Fibroblast of skin of right biceps (primary cell): ENCODE measurements at regions not wholly inside any gene's neighbourhood (a gene's known extent, or its start where the extent isn't known, plus 50 kb on each side); places are given as distances from the start of the nearest gene placed in this dataset.

ENCODE experiments used
- DNase-seq: peaks from one replicate; pipeline ENCODE4 v3.0.0-alpha.2; 2013

GRCh38 chr1:239322369-239322768 lies 64.0 kb upstream of the CHRM3 start:
- no peak for DNase-seq

- no peak for DNase-seq
These were observed 64.5 kb upstream of the CHRM3 start for GRCh38 chr1:239321877-239322276.

- DNase-seq, result no peak
These were observed 68.4 kb upstream of the CHRM3 start for GRCh38 chr1:239317948-239318347.

GRCh38 chr1:239315631-239316217 lies 70.6 kb upstream of the CHRM3 start:
- no peak for DNase-seq

GRCh38 chr1:239311331-239311730 lies 75.0 kb upstream of the CHRM3 start:
- no peak for DNase-seq

- peak; percentile 36 for DNase-seq
These were observed 77.6 kb upstream of the CHRM3 start for GRCh38 chr1:239308701-239309333.

GRCh38 chr1:239307886-239308285 lies 78.5 kb upstream of the CHRM3 start:
- DNase-seq, result no peak

- DNase-seq, result no peak
These were observed 79.9 kb upstream of the CHRM3 start for GRCh38 chr1:239306426-239306825.

- DNase-seq, result no peak
These were observed 83.1 kb upstream of the CHRM3 start for GRCh38 chr1:239303289-239303688.

- DNase-seq, result no peak
These were observed 83.7 kb upstream of the CHRM3 start for GRCh38 chr1:239302696-239303095.

GRCh38 chr1:239301251-239301650 lies 85.1 kb upstream of the CHRM3 start:
- DNase-seq, result no peak

- no peak for DNase-seq
These were observed 88.5 kb upstream of the CHRM3 start for GRCh38 chr1:239297910-239298309.

- DNase-seq, result no peak
These were observed 92.8 kb upstream of the CHRM3 start for GRCh38 chr1:239293350-239294110.

GRCh38 chr1:239288820-239289554 lies 97.4 kb upstream of the CHRM3 start:
- DNase-seq, result peak; percentile 61

- no peak for DNase-seq
These were observed 99.1 kb upstream of the CHRM3 start for GRCh38 chr1:239287296-239287695.

GRCh38 chr1:239283216-239283615 lies 103.2 kb upstream of the CHRM3 start:
- DNase-seq, result no peak

- DNase-seq, result no peak
These were observed 104.0 kb upstream of the CHRM3 start for GRCh38 chr1:239282411-239282810.

- no peak for DNase-seq
These were observed 110.3 kb upstream of the CHRM3 start for GRCh38 chr1:239276051-239276450.

GRCh38 chr1:239274242-239274830 lies 112.0 kb upstream of the CHRM3 start:
- DNase-seq, result peak; percentile 37

GRCh38 chr1:239270509-239270908 lies 115.9 kb upstream of the CHRM3 start:
- DNase-seq, result no peak

GRCh38 chr1:239269706-239270105 lies 116.7 kb upstream of the CHRM3 start:
- no peak for DNase-seq

GRCh38 chr1:239268941-239269340 lies 117.4 kb upstream of the CHRM3 start:
- no peak for DNase-seq

GRCh38 chr1:239268007-239268406 lies 118.4 kb upstream of the CHRM3 start:
- no peak for DNase-seq
